Effector CD4-positive, alpha-beta T cell (primary cell): ENCODE measurements at regions not wholly inside any gene's neighbourhood (a gene's known extent, or its start where the extent isn't known, plus 50 kb on each side); places are given as distances from the start of the nearest gene placed in this dataset.

Experiments used
- DNase-seq: peaks from one replicate; pipeline ENCODE4 v3.0.0-alpha.2; 2020

GRCh38 chr2:857937-858336 is 92.7 kb upstream of the SNTG2 start:
- DNase-seq, result no peak

GRCh38 chr2:857081-857480 is 93.6 kb upstream of the SNTG2 start:
- no peak for DNase-seq

- no peak for DNase-seq
Measured at GRCh38 chr2:856456-856855, 94.2 kb upstream of the SNTG2 start.

- DNase-seq, result no peak
Measured at GRCh38 chr2:856041-856440, 94.6 kb upstream of the SNTG2 start.

GRCh38 chr2:855177-855576 is 95.5 kb upstream of the SNTG2 start:
- DNase-seq, result no peak

GRCh38 chr2:854460-854859 is 96.2 kb upstream of the SNTG2 start:
- peak; percentile 27 for DNase-seq

- DNase-seq, result no peak
Measured at GRCh38 chr2:853203-853870, 97.3 kb upstream of the SNTG2 start.

- no peak for DNase-seq
Measured at GRCh38 chr2:852168-852567, 98.5 kb upstream of the SNTG2 start.

GRCh38 chr2:851680-852079 is 99.0 kb upstream of the SNTG2 start:
- no peak for DNase-seq

GRCh38 chr2:851078-851477 is 99.6 kb upstream of the SNTG2 start:
- no peak for DNase-seq

GRCh38 chr2:850429-850828 is 100.2 kb upstream of the SNTG2 start:
- no peak for DNase-seq

- DNase-seq, result no peak
Measured at GRCh38 chr2:848099-848498, 102.5 kb upstream of the SNTG2 start.

- DNase-seq, result no peak
Measured at GRCh38 chr2:847669-848068, 103.0 kb upstream of the SNTG2 start.

- DNase-seq, result no peak
Measured at GRCh38 chr2:844715-845114, 105.9 kb upstream of the SNTG2 start.

GRCh38 chr2:842151-842803 is 108.4 kb upstream of the SNTG2 start:
- no peak for DNase-seq

GRCh38 chr2:841036-841435 is 109.6 kb upstream of the SNTG2 start:
- no peak for DNase-seq

GRCh38 chr2:834233-834632 is 116.4 kb upstream of the SNTG2 start:
- no peak for DNase-seq

- DNase-seq, result no peak
Measured at GRCh38 chr2:833180-833579, 117.5 kb upstream of the SNTG2 start.

GRCh38 chr2:832635-833034 is 118.0 kb upstream of the SNTG2 start:
- DNase-seq, result no peak

- DNase-seq, result no peak
Measured at GRCh38 chr2:831622-832021, 119.0 kb upstream of the SNTG2 start.

- DNase-seq, result no peak
Measured at GRCh38 chr2:831225-831536, 119.5 kb upstream of the SNTG2 start.

GRCh38 chr2:830419-831224 is 120.0 kb upstream of the SNTG2 start:
- no peak for DNase-seq

GRCh38 chr2:829047-829446 is 121.6 kb upstream of the SNTG2 start:
- no peak for DNase-seq

- no peak for DNase-seq
Measured at GRCh38 chr2:824954-825353, 125.7 kb upstream of the SNTG2 start.
